ENCODE measurements at regions not wholly inside any gene's neighbourhood (a gene's known extent, or its start where the extent isn't known, plus 50 kb on each side); places are given as distances from the start of the nearest gene placed in this dataset.

- H3K27me3 ChIP-seq (ENCODE audit: control insufficient read depth, insufficient read depth, low read length): peaks cover 2% of the 10 kb centered on the region
- H3K27ac ChIP-seq (ENCODE audit: insufficient read depth, low read length): no peak overlapping the region
- H3K9me3 ChIP-seq (ENCODE audit: control insufficient read depth, insufficient read depth, low read depth, low read length): no peaks in the 10 kb centered on the region
- TF ChIP-seq CTCF (conservative IDR thresholded peaks at IDR 0.05 in 1 of 2, IDR thresholded peaks at IDR 0.05 in 1 of 2; ENCODE audit: low read depth in 1 of 2, low read length in 2 of 2) (no peak), EZH2 (IDR thresholded peaks at IDR 0.05; ENCODE audit: low read length, missing control alignments) (no peak)
- DNase-seq (ENCODE audit: low read depth in 2 of 2): no peak
- no peak overlapping the region for H3K9ac ChIP-seq (ENCODE audit: insufficient read depth, low read length)
- H3K4me3 ChIP-seq (replicated peaks in 1 of 4; ENCODE audit: control extremely low read depth in 1 of 4, insufficient read depth in 1 of 4, low read depth in 3 of 4, low read length in 4 of 4): no peak overlapping the region
- H3K79me2 ChIP-seq (ENCODE audit: control insufficient read depth, insufficient read depth, low read length): no peaks in the 10 kb centered on the region
- H3K4me2 ChIP-seq (ENCODE audit: extremely low read depth, insufficient read depth, low read length): no peak overlapping the region
- no peaks in the 10 kb centered on the region for H3K4me1 ChIP-seq (ENCODE audit: control insufficient read depth, extremely low read depth, insufficient read depth, low read length)
- no peaks in the 10 kb centered on the region for H4K20me1 ChIP-seq (ENCODE audit: control insufficient read depth, extremely low read depth, insufficient read depth, low read length)
- no peaks in the 10 kb centered on the region for H3K36me3 ChIP-seq (ENCODE audit: control insufficient read depth, insufficient read depth, low read length)
- H2AFZ ChIP-seq (ENCODE audit: low read length): no peak overlapping the region
Observed at GRCh38 chr11:44408711-44409470, 99.0 kb upstream of the ALX4 start.

GRCh38 chr11:44409558-44410236, 99.8 kb upstream of the ALX4 start:
- no peak overlapping the region for H3K9ac ChIP-seq (ENCODE audit: insufficient read depth, low read length)
- no peak overlapping the region for H3K27ac ChIP-seq (ENCODE audit: insufficient read depth, low read length)
- no peak overlapping the region for H3K4me2 ChIP-seq (ENCODE audit: extremely low read depth, insufficient read depth, low read length)
- no peak overlapping the region for H3K4me3 ChIP-seq (replicated peaks in 1 of 4; ENCODE audit: control extremely low read depth in 1 of 4, insufficient read depth in 1 of 4, low read depth in 3 of 4, low read length in 4 of 4)
- H3K79me2 ChIP-seq (ENCODE audit: control insufficient read depth, insufficient read depth, low read length): no peaks in the 10 kb centered on the region
- H4K20me1 ChIP-seq (ENCODE audit: control insufficient read depth, extremely low read depth, insufficient read depth, low read length): no peaks in the 10 kb centered on the region
- no peak overlapping the region for H2AFZ ChIP-seq (ENCODE audit: low read length)
- H3K36me3 ChIP-seq (ENCODE audit: control insufficient read depth, insufficient read depth, low read length): no peaks in the 10 kb centered on the region
- TF ChIP-seq CTCF (conservative IDR thresholded peaks at IDR 0.05 in 1 of 2, IDR thresholded peaks at IDR 0.05 in 1 of 2; ENCODE audit: low read depth in 1 of 2, low read length in 2 of 2): no peak
- TF ChIP-seq EZH2 (IDR thresholded peaks at IDR 0.05; ENCODE audit: low read length, missing control alignments): no peak
- H3K9me3 ChIP-seq (ENCODE audit: control insufficient read depth, insufficient read depth, low read depth, low read length): no peaks in the 10 kb centered on the region
- no peaks in the 10 kb centered on the region for H3K4me1 ChIP-seq (ENCODE audit: control insufficient read depth, extremely low read depth, insufficient read depth, low read length)
- H3K27me3 ChIP-seq (ENCODE audit: control insufficient read depth, insufficient read depth, low read length): peaks cover 2% of the 10 kb centered on the region
- DNase-seq (ENCODE audit: low read depth in 2 of 2): no peak

GRCh38 chr11:44416776-44417175, 106.8 kb upstream of the ALX4 start:
- TF ChIP-seq CTCF (conservative IDR thresholded peaks at IDR 0.05 in 1 of 2, IDR thresholded peaks at IDR 0.05 in 1 of 2; ENCODE audit: low read depth in 1 of 2, low read length in 2 of 2) (no peak), EZH2 (IDR thresholded peaks at IDR 0.05; ENCODE audit: low read length, missing control alignments) (no peak)
- Histone ChIP-seq H3K4me2 (ENCODE audit: extremely low read depth, insufficient read depth, low read length) (no peak overlapping the region), H3K27me3 (ENCODE audit: control insufficient read depth, insufficient read depth, low read length) (no peaks in the 10 kb centered on the region), H2AFZ (ENCODE audit: low read length) (no peak overlapping the region), H4K20me1 (ENCODE audit: control insufficient read depth, extremely low read depth, insufficient read depth, low read length) (no peaks in the 10 kb centered on the region), H3K79me2 (ENCODE audit: control insufficient read depth, insufficient read depth, low read length) (no peaks in the 10 kb centered on the region), H3K9ac (ENCODE audit: insufficient read depth, low read length) (no peak overlapping the region), H3K36me3 (ENCODE audit: control insufficient read depth, insufficient read depth, low read length) (no peaks in the 10 kb centered on the region), H3K9me3 (ENCODE audit: control insufficient read depth, insufficient read depth, low read depth, low read length) (no peaks in the 10 kb centered on the region), H3K4me1 (ENCODE audit: control insufficient read depth, extremely low read depth, insufficient read depth, low read length) (no peaks in the 10 kb centered on the region), H3K4me3 (replicated peaks in 1 of 4; ENCODE audit: control extremely low read depth in 1 of 4, insufficient read depth in 1 of 4, low read depth in 3 of 4, low read length in 4 of 4) (no peak overlapping the region), H3K27ac (ENCODE audit: insufficient read depth, low read length) (no peak overlapping the region)
- no peak for DNase-seq (ENCODE audit: low read depth in 2 of 2)

Measured in fibroblast of lung (primary cell).